MCF 10A (cell line): ENCODE measurements at regions not wholly inside any gene's neighbourhood (a gene's known extent, or its start where the extent isn't known, plus 50 kb on each side); places are given as distances from the start of the nearest gene placed in this dataset.

Experiments
- BruUV-seq: library from RNA; stranded (reverse); fragments of 400-500 nt; replicated peaks from 2 replicates; lab custom pipeline; 2021; lab: Mats Ljungman, UMichigan
- CTCF ChIA-PET: fragments of 300-600 bp; sonication (Branson Sonifier 250); formaldehyde crosslinking; extraction: SDS; loops from one replicate; lab custom pipeline; 2021; ENCODE audit warnings: antibody characterized with exemption, inconsistent platforms; lab: Yijun Ruan, JAX
- POLR2A ChIA-PET: fragments of 300-600, 350-650 bp; sonication (Branson Sonifier 250); formaldehyde crosslinking; extraction: SDS; loops from one replicate; lab custom pipeline; 2020; ENCODE audit warnings: antibody characterized with exemption, inconsistent platforms; lab: Yijun Ruan, JAX
- DNase-seq: peaks from one replicate; pipeline ENCODE4 v3.0.0-alpha.2; 2018; ENCODE audit not compliant: unreplicated experiment
- H3K27ac Mint-ChIP-seq: one replicate; pipeline ENCODE4 v1.8.0; 2022; ENCODE audit warnings: mild to moderate bottlenecking, low read depth, mixed read lengths; ENCODE audit not compliant: unreplicated experiment
- H3K27me3 Mint-ChIP-seq: one replicate; pipeline ENCODE4 v1.8.0; 2022; ENCODE audit warnings: mixed read lengths; ENCODE audit not compliant: insufficient read depth, unreplicated experiment
- H3K36me3 Mint-ChIP-seq: one replicate; pipeline ENCODE4 v1.8.0; 2022; ENCODE audit warnings: mild to moderate bottlenecking, moderate library complexity, mixed read lengths; ENCODE audit not compliant: insufficient read depth, unreplicated experiment
- H3K4me1 Mint-ChIP-seq: one replicate; pipeline ENCODE4 v1.8.0; 2022; ENCODE audit warnings: mixed read lengths; ENCODE audit not compliant: insufficient read depth, unreplicated experiment
- H3K4me3 Mint-ChIP-seq: one replicate; pipeline ENCODE4 v1.8.0; 2022; ENCODE audit warnings: mild to moderate bottlenecking, moderate library complexity, mixed read lengths; ENCODE audit not compliant: unreplicated experiment
- H3K9me3 Mint-ChIP-seq: one replicate; pipeline ENCODE4 v1.8.0; 2022; ENCODE audit warnings: mixed read lengths; ENCODE audit not compliant: unreplicated experiment
- intact Hi-C: fragments of 100-400 bp; cut with micrococcal nuclease; formaldehyde crosslinking; loops from 2 replicates; pipeline ENCODE4 v1.14.1; 2022
- TF ChIP-seq, protein P1 (sequence below): fragments of 200-600 bp; IDR thresholded peaks from one replicate; pipeline ENCODE4 v1.8.0; 2022; ENCODE audit warnings: antibody characterized with exemption, mild to moderate bottlenecking; ENCODE audit not compliant: unreplicated experiment

DNA sequence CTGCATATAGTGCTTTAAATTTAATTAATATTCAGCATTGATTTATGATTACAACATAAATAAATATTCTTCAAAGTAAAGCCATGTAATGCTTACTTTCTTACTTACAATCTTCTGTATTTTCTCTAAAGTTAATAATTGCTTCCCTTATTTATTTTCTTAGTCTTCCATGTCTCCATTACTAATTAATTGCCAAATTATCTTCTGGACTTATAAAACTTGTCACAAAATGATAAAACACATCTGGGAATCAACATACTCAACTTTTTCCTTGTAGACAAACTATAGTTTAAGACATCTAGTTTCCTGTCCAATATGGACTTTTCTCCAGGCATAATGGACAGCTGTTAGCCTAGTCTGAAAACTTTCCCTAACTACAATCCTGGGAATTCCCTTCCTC, 466.6 kb downstream of the FLRT2 start:
- ChIA-PET CTCF (interaction anchor here (0.7 kb wide), 1 partner anchor 15 kb away, joined by 5 read pairs; no protein-coding TSS in a partner anchor), POLR2A (interaction anchor here (1.1 kb wide), 1 partner anchor 15 kb away, joined by 3 read pairs; no protein-coding TSS in a partner anchor)
- intact Hi-C loops, result no loop called here
- TF ChIP-seq, protein P1, sequence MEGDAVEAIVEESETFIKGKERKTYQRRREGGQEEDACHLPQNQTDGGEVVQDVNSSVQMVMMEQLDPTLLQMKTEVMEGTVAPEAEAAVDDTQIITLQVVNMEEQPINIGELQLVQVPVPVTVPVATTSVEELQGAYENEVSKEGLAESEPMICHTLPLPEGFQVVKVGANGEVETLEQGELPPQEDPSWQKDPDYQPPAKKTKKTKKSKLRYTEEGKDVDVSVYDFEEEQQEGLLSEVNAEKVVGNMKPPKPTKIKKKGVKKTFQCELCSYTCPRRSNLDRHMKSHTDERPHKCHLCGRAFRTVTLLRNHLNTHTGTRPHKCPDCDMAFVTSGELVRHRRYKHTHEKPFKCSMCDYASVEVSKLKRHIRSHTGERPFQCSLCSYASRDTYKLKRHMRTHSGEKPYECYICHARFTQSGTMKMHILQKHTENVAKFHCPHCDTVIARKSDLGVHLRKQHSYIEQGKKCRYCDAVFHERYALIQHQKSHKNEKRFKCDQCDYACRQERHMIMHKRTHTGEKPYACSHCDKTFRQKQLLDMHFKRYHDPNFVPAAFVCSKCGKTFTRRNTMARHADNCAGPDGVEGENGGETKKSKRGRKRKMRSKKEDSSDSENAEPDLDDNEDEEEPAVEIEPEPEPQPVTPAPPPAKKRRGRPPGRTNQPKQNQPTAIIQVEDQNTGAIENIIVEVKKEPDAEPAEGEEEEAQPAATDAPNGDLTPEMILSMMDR, result no peak
- no peaks in the 10 kb centered on the region for H3K4me1 Mint-ChIP-seq
- no peaks in the 10 kb centered on the region for H3K36me3 Mint-ChIP-seq
- no peak overlapping the region for H3K27ac Mint-ChIP-seq
- H3K9me3 Mint-ChIP-seq, result no peaks in the 10 kb centered on the region
- no peaks in the 10 kb centered on the region for H3K27me3 Mint-ChIP-seq
- no peak for DNase-seq
- no TSS peak for BruUV-seq
- no peak overlapping the region for H3K4me3 Mint-ChIP-seq

- Mint-ChIP-seq H3K4me3 (no peak overlapping the region), H3K27me3 (no peaks in the 10 kb centered on the region), H3K36me3 (no peaks in the 10 kb centered on the region), H3K4me1 (no peaks in the 10 kb centered on the region), H3K27ac (no peak overlapping the region), H3K9me3 (no peaks in the 10 kb centered on the region)
- peak; percentile 3 for DNase-seq
- ChIA-PET CTCF (no interaction called here), POLR2A (no interaction called here)
- TF ChIP-seq, protein P1, result no peak
- no TSS peak for BruUV-seq
- intact Hi-C loops, result no loop called here
Observed at GRCh38 chr14:85991156-85991555, 461.2 kb downstream of the FLRT2 start.

- H3K27me3 Mint-ChIP-seq, result no peaks in the 10 kb centered on the region
- H3K4me3 Mint-ChIP-seq, result no peak overlapping the region
- TF ChIP-seq, protein P1, result no peak
- no TSS peak for BruUV-seq
- no peak for DNase-seq
- intact Hi-C loops, result no loop called here
- H3K36me3 Mint-ChIP-seq, result no peaks in the 10 kb centered on the region
- no peak overlapping the region for H3K27ac Mint-ChIP-seq
- H3K9me3 Mint-ChIP-seq, result peaks cover 7% of the 10 kb centered on the region
- no peaks in the 10 kb centered on the region for H3K4me1 Mint-ChIP-seq
- CTCF ChIA-PET, result interaction anchor here (1.4 kb wide), 1 partner anchor 12 kb away, joined by 4 read pairs; no protein-coding TSS in a partner anchor
- POLR2A ChIA-PET, result no interaction called here
Observed at GRCh38 chr14:85987907-85988306, 458.0 kb downstream of the FLRT2 start.

DNA sequence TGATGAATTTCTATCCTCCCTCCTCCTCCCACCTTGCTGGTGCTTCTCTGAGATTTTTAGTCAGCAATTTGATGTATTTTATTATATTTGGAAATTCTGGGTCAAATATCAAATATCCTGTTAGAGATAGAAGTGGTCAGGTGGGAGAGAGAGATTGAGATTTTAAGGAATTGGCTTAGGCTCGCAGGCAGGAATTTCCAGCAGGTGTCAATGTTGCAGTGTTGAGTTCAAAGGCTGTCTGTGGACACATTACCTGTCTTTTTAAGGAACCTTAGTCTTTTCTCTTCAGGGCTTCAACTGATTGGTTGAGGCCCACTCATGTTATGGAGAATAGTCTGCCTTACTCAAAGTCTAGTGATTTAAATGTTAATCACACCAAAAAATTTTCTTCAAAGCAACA, 457.3 kb downstream of the FLRT2 start:
- H3K4me1 Mint-ChIP-seq, result no peaks in the 10 kb centered on the region
- no peaks in the 10 kb centered on the region for H3K27me3 Mint-ChIP-seq
- BruUV-seq, result no TSS peak
- intact Hi-C loops, result no loop called here
- POLR2A ChIA-PET, result no interaction called here
- CTCF ChIA-PET, result no interaction called here
- DNase-seq, result no peak
- H3K27ac Mint-ChIP-seq, result no peak overlapping the region
- H3K36me3 Mint-ChIP-seq, result no peaks in the 10 kb centered on the region
- peaks cover 7% of the 10 kb centered on the region for H3K9me3 Mint-ChIP-seq
- TF ChIP-seq, protein P1, result no peak
- H3K4me3 Mint-ChIP-seq, result no peak overlapping the region
